GM19397 (cell line): ENCODE measurements at regions not wholly inside any gene's neighbourhood (a gene's known extent, or its start where the extent isn't known, plus 50 kb on each side); places are given as distances from the start of the nearest gene placed in this dataset.

Experiments
- ATAC-seq: cut with Tn5 transposase; IDR thresholded peaks from one replicate; pipeline ENCODE4 v1.9.1; 2021; ENCODE audit warnings: mild to moderate bottlenecking, moderate library complexity; ENCODE audit not compliant: unreplicated experiment

GRCh38 chr1:4113897-4114296 is 213.8 kb upstream of the C1orf174 start:
- no peak for ATAC-seq

DNA sequence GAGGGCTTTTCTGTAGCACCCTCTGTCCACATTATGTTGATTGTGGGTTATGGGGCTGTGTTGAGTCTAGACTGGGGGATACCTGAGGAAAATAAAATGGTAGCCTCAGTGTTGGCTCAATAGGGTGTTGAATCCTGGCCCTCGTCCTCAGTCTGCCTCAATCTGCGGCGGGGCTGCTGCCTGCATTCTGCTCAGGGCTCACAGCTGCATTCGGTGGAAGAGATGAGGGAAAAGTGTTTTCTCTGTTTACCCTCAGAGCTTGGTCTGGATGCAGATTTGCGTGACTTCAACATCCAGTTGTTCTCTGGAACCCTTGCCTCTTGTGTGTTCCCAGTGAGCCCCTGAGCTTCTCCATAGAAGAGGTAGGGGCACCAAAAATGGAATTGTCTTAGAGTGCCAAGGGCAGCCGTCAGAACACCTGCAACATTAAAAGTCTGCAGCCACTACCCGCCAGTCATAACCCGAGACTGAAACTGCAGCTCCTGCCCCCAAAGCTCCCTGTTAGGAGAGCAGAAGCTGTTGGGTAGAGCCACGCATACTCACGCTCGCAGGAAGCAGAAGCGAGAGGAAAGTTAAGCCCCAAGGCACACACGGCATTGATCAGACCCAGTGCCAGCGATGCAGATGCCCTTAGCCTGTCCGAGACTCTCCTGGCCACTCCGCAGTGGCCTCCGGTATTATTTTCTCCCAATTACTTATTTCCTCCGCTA is 215.3 kb upstream of the C1orf174 start:
- no peak for ATAC-seq

GRCh38 chr1:4117196-4117595 is 217.1 kb upstream of the C1orf174 start:
- no peak for ATAC-seq

DNA sequence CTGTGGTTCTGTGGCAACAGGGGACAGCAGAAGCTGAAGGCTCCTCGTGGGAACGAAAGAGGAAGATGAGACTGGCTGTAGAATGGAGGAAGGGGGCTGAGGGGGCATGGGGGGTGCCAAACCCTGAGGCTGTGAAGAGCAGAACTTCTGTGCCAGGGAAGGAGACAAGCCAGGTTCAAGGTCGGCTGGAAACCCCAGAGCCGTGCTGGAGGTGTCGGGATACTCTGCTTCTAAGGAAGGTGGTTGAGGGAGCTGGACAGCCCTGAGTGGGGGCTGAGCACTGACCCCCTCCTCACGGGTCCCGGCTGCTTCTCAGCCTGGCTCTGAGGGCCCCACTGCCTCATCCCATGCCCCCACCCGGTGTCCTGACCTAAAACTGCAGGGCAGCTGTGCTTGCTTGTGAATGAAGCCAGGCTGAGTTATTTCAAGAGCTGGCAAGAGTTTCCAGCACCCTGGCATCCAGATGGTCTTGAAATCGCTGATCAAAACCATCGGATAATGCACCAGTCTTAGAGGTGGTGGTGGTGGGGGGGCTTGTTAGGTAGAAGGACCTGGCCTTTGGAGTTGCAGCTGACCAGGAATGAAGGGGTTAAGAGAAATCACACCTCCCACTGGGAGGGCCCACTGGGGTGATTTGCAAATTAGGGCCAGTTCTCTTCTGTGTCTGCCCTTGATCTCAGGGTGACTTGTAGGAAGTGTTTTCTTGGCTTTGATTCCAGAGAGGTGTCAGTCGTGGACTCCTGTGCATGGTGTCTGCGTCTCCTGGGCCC is 218.9 kb upstream of the C1orf174 start:
- ATAC-seq: no peak

DNA sequence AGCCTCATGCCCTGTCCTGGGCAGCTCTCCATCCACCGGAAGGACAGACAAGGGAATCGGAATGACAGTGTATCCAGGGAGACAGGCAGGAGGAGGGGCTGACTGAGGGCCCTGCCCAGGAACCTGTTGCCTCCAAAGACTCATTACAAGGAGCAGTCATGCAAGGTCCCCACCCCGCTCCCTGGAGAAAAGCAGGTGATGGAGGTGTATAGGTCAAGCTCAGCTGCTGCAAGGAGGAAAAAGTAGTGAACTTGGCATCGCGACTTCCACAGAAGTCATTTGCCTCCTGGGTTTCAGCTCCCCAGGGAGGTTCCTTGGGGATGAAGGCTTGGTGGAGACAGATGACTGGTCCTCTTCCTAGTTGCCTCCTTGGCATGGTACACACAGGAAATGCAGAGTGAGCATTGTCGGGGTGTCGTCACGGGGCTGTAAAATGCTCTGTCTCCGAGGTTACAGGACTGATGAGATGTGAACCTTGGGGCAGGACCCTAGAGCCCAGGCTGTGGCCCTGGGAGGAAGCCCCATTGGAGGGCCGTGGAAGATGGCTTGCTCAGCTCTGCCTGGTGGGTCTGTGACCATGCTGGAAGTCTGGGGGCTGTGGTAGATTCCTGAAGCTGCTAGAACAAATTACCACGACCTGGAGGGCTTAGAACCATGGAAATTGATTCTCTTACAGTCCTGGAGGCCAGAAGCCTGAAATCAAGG is 219.6 kb upstream of the C1orf174 start:
- no peak for ATAC-seq

DNA sequence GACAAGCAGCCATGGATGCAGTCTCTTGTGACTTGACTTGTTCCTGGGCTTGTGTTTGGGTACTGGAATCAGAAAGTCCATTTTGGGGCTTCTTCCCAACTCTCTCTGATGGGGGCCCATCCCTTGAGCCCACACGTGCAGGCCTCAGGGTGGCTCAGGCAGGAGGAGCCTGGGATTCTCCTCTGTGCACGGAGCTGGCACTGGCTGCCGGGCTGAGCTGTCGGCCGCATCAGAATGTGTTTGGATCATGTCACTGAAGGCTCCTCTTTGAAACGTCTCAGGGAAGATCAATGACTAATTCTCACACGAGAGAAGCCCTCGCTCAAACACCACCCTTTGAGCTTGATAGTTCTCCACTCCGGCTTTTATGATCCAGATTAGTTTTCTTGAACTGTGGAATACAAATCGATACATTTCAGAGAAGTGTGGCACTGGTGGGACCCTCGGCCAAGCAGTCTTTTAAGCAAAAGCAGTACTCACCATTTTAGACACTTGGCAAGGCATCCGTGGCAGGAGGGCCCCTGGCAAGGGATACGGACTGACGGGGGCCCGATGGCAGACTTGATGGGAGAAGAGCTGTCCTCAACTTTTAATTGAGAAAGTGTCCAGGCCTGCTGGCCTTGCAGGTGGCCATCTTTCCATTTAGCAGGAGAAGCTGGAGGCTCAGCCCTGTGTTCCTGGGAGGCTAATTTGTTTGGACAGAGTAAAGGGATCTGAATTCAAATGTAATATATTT is 220.7 kb upstream of the C1orf174 start:
- no peak for ATAC-seq

DNA sequence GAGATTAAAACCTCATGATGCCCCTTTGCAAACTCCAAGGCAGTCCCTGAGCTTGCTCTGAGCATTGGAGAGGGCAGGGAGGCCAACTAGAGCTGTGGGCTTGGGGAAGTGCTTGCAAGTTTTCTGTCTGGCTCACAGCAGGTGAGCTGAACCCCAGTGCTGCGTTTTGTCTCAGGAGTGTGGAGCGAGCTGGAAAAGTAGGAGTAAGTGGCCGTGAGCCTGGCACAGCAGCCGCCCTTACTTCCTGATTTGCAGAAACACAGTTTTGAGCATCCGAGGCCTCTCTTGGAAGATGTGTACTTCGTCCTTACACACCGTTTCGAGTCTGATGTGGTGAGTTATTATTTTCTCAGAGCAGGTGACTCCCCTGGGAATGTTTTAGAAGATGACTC is 221.2 kb upstream of the C1orf174 start:
- ATAC-seq: no peak

DNA sequence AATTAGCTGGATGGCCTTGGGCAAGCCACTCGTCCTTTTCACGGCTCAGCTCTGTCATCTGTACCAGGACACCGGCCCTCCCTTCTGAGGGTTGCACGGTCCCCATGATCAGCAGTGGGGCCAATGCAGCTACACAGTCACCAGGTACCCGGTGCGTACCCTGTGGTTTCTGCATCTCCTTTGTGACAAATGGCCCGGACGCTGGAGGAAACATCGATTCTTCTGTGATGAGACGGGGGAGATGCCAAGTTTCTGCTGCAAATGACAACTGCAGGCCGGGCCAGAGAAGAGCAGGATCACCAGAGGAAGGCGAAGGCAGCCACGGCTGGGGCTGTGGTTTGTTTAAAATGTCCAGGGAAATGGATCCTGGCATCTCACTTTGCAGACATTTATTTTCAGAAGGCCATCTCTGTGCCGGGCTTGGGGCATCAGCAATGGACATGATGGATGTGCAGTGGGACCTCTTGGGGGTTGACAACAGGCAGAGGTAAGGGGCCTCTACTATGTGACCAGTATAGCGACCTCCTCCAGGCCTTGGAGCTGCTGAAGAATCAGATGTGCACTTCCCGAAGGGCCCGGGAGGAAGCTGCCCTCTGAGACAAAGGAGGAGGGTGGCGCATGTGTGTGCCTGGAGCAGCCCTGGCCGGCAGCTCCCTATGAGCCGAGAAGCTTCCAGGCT is 221.9 kb upstream of the C1orf174 start:
- ATAC-seq: no peak

GRCh38 chr1:4122513-4123160 is 222.6 kb upstream of the C1orf174 start:
- ATAC-seq: no peak

DNA sequence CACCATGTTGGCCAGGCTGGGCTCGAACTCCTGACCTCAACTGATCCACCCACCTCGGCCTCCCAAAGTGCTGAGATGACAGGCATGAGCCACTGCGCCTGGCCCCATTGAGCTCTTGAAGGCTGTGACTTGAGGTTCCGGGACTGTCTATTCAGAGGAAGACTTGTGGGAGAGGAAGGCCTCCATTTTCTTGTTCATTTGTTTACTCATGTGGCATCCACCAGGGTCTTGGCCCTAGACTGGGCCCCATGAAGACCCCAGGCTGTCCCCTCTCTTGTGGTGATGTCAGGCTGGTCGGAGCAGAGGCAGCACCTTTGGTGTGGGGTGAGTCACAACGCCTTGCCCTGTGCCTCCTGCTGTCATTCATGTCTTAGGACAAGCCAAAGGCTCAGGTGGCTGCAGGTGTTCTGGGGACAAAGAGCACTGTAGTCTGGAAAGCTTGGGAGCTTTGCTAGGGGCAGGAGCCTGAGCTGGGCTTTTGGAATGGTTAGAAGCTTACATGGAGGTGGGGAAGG is 224.6 kb upstream of the C1orf174 start:
- no peak for ATAC-seq

DNA sequence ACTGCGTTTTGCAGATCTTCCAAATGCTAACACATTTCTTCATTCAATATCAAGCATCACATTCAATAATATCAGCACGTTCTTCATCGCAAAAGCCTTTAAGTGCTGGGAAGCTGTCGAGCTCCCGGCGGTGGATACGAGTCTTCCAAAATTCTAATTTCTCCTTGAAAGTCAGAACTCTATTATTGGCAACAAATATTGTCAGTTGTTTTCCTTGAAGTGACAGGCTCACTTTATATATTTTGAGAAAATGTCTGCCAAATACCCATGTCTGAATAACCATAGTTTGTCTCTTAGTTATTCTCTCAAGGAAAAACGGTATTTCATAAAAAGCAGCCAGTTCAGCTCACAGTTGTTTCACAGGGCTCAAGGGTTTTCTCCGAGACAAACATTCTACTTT is 226.2 kb upstream of the C1orf174 start:
- ATAC-seq: no peak

DNA sequence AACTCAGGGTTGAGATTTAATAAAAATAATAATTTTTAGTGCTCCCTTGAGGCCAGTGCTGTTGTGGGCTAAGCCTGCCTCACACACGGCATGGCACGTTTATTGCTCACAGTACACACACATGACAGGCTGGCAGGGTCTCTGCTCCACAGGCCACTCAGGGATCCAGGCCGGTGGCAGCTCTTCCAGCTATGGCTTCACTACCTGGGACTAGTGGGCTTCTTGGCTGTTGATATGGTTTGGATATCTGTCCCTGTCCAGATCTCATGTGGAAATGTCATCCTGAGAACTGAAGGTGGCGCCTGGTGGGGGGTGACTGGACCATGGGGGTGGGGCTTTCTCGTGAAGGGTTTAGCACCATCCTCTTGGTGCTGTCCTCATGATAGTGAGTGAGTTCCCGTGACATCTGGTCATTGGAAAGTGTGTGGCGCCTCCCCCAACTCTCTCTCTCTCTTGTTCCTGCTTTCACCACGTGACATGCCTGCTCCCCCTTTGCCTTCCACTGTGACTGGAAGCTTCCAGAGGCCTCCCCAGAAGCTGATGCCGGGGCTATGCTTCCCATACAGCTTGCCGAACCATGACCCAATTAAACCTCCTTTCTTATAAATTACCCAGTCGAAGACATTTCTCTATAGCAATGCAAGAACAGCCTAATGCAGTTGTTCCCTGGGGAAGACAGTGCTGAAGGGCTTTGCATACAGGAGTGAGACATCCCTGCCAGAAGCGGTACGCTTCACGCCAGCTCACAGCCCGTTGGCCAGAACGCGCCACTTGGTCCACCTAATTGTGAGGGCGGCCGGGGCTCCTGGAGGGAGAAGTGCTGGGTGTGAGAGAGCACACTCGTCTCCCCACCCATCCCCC is 226.9 kb upstream of the C1orf174 start:
- ATAC-seq: no peak

GRCh38 chr1:4127592-4128140 is 227.6 kb upstream of the C1orf174 start:
- no peak for ATAC-seq

DNA sequence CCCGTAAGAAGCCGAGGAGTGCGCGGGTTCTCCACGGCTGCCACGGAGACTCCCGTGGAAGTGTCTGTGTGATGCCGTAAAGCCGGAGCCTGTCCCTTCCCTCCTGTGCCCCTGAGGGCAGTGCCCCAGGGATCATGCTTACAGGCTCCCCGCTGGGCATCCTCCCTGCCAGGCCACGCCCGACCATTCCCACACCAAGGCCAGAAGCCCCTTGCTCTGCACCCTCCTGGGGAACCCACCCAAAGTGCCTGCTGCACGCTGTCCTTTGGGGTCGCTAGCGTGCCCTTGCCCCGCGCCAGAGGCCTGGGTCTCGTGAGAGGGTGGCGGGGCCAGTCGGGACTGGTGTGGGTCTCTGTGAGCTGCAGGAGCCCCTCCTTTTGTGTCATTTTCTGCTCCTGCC is 228.5 kb upstream of the C1orf174 start:
- no peak for ATAC-seq

- no peak for ATAC-seq
These were observed 229.6 kb upstream of the C1orf174 start for GRCh38 chr1:4129693-4130092.

GRCh38 chr1:4130096-4130495 is 230.0 kb upstream of the C1orf174 start:
- no peak for ATAC-seq

- no peak for ATAC-seq
These were observed 231.7 kb upstream of the C1orf174 start for GRCh38 chr1:4131734-4132133.

DNA sequence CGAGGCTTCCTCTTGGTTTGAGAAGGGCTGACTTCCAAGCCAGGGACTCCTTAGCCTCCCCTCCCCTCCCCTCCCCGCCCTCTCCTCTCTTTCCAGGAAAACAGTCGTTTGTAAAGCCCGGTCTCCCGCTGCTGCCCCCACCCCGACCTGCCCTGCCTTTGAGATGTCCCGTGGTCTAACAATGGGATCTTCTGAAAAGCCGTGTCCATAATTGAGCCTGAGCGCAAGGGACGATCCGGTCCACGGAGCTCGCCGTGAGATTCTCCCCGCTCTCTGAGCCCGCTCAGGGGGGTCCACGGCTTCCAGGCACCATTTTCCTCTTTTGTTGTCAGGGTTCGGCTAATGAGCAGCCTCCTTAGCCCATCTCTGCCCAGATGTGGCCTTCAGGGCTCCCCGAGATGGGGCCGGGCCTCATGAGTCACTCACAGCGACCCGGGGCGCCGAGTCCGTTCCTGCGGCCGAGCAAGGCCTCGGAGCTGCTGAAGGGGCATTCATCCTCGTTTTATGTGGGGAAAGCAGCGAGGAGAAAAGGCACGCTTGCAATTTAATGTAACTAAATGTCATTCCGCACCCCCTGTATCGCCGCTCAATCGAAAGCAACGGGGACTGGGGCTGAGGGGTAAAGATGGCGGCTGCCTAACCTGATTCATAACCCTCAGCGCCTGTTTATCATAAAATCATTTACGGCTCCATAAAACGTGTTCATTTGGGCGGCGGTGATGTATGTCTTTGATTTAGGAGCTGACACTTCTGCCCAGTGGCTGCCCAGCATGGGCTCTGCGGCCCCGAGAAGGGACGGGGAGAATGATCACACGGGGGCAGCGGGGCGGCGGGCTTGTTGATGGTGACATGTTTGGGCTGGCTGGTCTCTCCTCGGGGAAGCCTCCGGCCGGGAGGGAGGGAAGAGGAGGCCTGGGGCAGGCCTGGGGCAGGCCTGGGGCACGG is 232.6 kb upstream of the C1orf174 start:
- no peak for ATAC-seq
